PC-9 (cell line): ENCODE measurements at regions not wholly inside any gene's neighbourhood (a gene's known extent, or its start where the extent isn't known, plus 50 kb on each side); places are given as distances from the start of the nearest gene placed in this dataset.

Experiments
- CTCF ChIP-seq: fragments of 200-600 bp; sonication (generic); conservative IDR thresholded peaks from 2 replicates; pipeline ENCODE4 v1.6.1; 2017; ENCODE audit warnings: mixed run types, antibody characterized with exemption, mild to moderate bottlenecking, moderate library complexity
- EZH2 ChIP-seq: fragments of 200-600 bp; sonication (generic); IDR thresholded peaks from 2 replicates; pipeline ENCODE4 v1.8.0; 2017; ENCODE audit warnings: antibody characterized with exemption, low read depth

DNA sequence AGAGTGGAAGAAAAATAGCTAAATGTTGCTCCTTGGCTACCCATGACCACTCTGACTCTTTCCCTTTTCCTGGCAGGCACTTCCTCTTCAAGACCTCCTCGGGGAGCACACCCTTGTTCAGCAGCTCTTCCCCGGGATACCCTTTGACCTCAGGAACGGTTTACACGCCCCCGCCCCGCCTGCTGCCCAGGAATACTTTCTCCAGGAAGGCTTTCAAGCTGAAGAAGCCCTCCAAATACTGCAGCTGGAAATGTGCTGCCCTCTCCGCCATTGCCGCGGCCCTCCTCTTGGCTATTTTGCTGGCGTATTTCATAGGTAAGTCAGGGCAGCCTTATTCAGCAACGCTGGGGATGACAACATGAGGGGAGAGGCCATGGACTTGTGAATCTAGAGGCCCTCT is 298.6 kb upstream of the WWC1 start:
- TF ChIP-seq CTCF (no peak), EZH2 (no peak)
